ENCODE measurements at regions not wholly inside any gene's neighbourhood (a gene's known extent, or its start where the extent isn't known, plus 50 kb on each side); places are given as distances from the start of the nearest gene placed in this dataset.

DNA sequence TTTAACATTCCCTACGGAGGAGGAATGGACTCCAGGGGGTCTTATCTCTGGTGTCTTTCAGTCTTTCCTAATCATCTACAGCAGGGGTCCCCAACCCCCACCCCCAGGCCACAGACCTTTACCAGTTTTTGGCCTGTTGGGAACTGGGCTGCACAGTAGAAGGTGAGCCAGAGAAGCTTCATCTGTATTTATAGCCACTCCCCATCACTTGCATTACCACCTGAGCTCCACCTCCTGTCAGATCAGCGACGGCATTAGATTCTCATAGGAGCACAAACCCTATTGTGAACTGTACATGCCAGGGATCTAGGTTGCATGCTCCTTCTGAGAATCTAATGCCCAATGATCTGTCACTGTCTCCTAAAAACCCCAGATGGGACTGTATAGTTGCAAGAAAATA lies 120.0 kb upstream of the TMTC4 start:
- TF ChIP-seq, protein P1, sequence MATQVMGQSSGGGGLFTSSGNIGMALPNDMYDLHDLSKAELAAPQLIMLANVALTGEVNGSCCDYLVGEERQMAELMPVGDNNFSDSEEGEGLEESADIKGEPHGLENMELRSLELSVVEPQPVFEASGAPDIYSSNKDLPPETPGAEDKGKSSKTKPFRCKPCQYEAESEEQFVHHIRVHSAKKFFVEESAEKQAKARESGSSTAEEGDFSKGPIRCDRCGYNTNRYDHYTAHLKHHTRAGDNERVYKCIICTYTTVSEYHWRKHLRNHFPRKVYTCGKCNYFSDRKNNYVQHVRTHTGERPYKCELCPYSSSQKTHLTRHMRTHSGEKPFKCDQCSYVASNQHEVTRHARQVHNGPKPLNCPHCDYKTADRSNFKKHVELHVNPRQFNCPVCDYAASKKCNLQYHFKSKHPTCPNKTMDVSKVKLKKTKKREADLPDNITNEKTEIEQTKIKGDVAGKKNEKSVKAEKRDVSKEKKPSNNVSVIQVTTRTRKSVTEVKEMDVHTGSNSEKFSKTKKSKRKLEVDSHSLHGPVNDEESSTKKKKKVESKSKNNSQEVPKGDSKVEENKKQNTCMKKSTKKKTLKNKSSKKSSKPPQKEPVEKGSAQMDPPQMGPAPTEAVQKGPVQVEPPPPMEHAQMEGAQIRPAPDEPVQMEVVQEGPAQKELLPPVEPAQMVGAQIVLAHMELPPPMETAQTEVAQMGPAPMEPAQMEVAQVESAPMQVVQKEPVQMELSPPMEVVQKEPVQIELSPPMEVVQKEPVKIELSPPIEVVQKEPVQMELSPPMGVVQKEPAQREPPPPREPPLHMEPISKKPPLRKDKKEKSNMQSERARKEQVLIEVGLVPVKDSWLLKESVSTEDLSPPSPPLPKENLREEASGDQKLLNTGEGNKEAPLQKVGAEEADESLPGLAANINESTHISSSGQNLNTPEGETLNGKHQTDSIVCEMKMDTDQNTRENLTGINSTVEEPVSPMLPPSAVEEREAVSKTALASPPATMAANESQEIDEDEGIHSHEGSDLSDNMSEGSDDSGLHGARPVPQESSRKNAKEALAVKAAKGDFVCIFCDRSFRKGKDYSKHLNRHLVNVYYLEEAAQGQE (IDR thresholded peaks at IDR 0.05; ENCODE audit: insufficient read depth in 1 of 2, low read depth in 2 of 2, low read length in 2 of 2), result no peak
- no peak for TF ChIP-seq POLR2AphosphoS5 (IDR thresholded peaks at IDR 0.05; ENCODE audit: low read depth, low read length)
- no peak for TF ChIP-seq TAF1 (IDR thresholded peaks at IDR 0.05; ENCODE audit: borderline replicate concordance, insufficient read depth, low read length)

All from PFSK-1 (cell line).